Suprapubic skin (tissue), 4 donors: ENCODE measurements at regions not wholly inside any gene's neighbourhood (a gene's known extent, or its start where the extent isn't known, plus 50 kb on each side); places are given as distances from the start of the nearest gene placed in this dataset.

Experiments
- DNase-seq, 2 donors: peaks; one replicate each; pipeline ENCODE4 v3.0.0-alpha.2; 2019; ENCODE audit warnings: low spot score in 2 of 2
- H3K27ac ChIP-seq: fragments of 200-600 bp; sonication (generic); one replicate; pipeline ENCODE4 v1.5.1; 2019
- H3K27me3 ChIP-seq: fragments of 200-600 bp; sonication (generic); one replicate; pipeline ENCODE4 v1.5.1; 2019
- H3K36me3 ChIP-seq: fragments of 200-600 bp; sonication (generic); one replicate; pipeline ENCODE4 v1.5.1; 2019
- H3K4me1 ChIP-seq: fragments of 200-600 bp; sonication (generic); one replicate; pipeline ENCODE4 v1.5.1; 2019
- H3K4me3 ChIP-seq: fragments of 200-600 bp; sonication (generic); one replicate; pipeline ENCODE4 v1.5.1; 2019; ENCODE audit warnings: mild to moderate bottlenecking
- H3K9me3 ChIP-seq: fragments of 200-600 bp; sonication (generic); one replicate; pipeline ENCODE4 v1.5.1; 2019
- EP300 ChIP-seq: sonication (generic); formaldehyde crosslinking; IDR thresholded peaks from one replicate; pipeline ENCODE4 v1.6.1; 2017; ENCODE audit warnings: antibody characterized with exemption
- POLR2A ChIP-seq, 2 donors: fragments of 450-650 bp; IDR thresholded peaks; one replicate each; pipeline ENCODE4 v1.6.1; 2017; ENCODE audit warnings: antibody characterized with exemption in 2 of 2, mild to moderate bottlenecking in 2 of 2, moderate library complexity in 2 of 2
- POLR2AphosphoS5 ChIP-seq, 3 donors: sonication (generic); formaldehyde crosslinking; IDR thresholded peaks; one replicate each; pipeline ENCODE4 v1.6.1; 2017; ENCODE audit warnings: antibody characterized with exemption in 3 of 3
- WGBS: methylation state at CpG from one replicate; pipeline ENCODE4 v1.1.5; 2018; 5-methylcytosine and 5-hydroxymethylcytosine counted together
- TF ChIP-seq, protein P1 (sequence below), 2 donors: fragments of 200-600 bp in 1 of 2; fragments of 450-650 bp in 1 of 2; sonication (generic) in 1 of 2; IDR thresholded peaks; one replicate each; pipeline ENCODE4 v1.5.1; 2016 to 2019; ENCODE audit warnings: antibody characterized with exemption in 2 of 2, mild to moderate bottlenecking in 1 of 2, moderate library complexity in 1 of 2

DNA sequence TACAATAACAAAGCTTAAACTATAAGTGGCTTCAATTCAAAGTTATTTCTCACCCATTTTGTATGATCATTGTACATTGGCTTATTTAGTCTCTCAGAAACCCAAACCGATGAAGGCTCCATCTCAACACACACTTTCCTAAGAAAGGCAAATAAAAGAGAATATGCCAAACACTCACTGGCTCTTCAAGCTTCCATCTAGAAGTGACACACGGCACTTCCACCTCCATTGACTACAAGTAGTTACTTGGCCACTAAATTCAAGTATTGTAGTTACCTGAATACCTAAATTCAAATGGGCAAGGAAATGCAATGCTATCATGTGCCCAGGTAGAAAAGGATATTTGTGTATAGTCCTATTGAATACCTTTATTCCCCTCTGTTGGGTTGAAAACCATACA, 170.6 kb downstream of the OGFRL1 start:
- no peaks in the 10 kb centered on the region for H3K4me1 ChIP-seq
- H3K9me3 ChIP-seq, result no peaks in the 10 kb centered on the region
- H3K36me3 ChIP-seq, result no peaks in the 10 kb centered on the region
- no peak overlapping the region for H3K27ac ChIP-seq
- H3K4me3 ChIP-seq, result no peak overlapping the region
- no peak for DNase-seq
- TF ChIP-seq POLR2AphosphoS5 (IDR thresholded peaks at IDR 0.05) (no peak), EP300 (no peak), POLR2A (IDR thresholded peaks at IDR 0.05) (no peak)
- TF ChIP-seq, protein P1, sequence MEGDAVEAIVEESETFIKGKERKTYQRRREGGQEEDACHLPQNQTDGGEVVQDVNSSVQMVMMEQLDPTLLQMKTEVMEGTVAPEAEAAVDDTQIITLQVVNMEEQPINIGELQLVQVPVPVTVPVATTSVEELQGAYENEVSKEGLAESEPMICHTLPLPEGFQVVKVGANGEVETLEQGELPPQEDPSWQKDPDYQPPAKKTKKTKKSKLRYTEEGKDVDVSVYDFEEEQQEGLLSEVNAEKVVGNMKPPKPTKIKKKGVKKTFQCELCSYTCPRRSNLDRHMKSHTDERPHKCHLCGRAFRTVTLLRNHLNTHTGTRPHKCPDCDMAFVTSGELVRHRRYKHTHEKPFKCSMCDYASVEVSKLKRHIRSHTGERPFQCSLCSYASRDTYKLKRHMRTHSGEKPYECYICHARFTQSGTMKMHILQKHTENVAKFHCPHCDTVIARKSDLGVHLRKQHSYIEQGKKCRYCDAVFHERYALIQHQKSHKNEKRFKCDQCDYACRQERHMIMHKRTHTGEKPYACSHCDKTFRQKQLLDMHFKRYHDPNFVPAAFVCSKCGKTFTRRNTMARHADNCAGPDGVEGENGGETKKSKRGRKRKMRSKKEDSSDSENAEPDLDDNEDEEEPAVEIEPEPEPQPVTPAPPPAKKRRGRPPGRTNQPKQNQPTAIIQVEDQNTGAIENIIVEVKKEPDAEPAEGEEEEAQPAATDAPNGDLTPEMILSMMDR (IDR thresholded peaks at IDR 0.05), result no peak
- 94% methylated on average over 2 of the region's 2 CpGs for WGBS
- no peaks in the 10 kb centered on the region for H3K27me3 ChIP-seq

DNA sequence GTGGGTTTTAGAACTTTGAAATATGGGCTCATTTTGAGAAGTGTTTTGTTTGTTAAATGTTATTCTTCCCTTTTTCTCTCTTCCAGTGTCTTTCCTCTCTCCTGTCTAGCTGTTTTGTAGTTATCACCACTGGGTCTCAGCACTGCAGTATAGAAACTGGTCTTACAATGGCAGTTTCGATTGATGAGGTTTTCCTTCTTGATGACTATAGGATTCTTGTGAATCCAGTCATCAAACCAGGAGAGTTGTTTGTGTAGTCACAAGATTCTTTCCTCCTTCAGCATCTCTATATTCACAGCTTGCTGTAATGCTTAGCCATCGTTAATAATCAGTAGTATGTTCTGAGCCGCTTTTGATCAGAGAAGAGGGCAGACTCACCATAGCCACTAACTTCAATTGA, 172.3 kb downstream of the OGFRL1 start:
- TF ChIP-seq POLR2A (IDR thresholded peaks at IDR 0.05), result no peak
- TF ChIP-seq, protein P1 (IDR thresholded peaks at IDR 0.05), result no peak
- TF ChIP-seq EP300, result no peak
- TF ChIP-seq POLR2AphosphoS5 (IDR thresholded peaks at IDR 0.05), result no peak
- Histone ChIP-seq H3K27me3 (no peaks in the 10 kb centered on the region), H3K36me3 (no peaks in the 10 kb centered on the region), H3K9me3 (peaks cover 11% of the 10 kb centered on the region), H3K27ac (no peak overlapping the region), H3K4me1 (no peaks in the 10 kb centered on the region), H3K4me3 (no peak overlapping the region)
- no peak for DNase-seq
- WGBS, result 88% methylated on average over 3 of the region's 3 CpGs

DNA sequence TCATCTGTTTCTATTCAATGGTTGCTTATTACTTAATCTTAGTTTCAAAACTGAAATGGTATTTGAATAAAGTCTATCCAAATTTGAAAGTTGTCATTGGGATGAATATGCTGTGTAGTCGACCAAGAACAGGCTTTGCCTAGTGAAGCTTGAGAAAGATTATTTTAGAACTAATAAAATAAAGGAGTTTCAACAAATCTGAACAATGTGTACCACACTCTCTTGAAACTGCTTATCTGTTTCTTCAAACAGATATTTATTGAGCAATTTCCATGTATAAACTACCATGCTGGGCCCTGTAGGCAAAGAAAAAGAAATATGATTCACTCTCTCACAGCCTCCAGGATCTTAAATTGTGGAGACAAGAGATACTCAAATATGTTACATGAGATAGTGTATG, 174.4 kb downstream of the OGFRL1 start:
- no peak for TF ChIP-seq POLR2A (IDR thresholded peaks at IDR 0.05)
- TF ChIP-seq EP300, result no peak
- TF ChIP-seq POLR2AphosphoS5 (IDR thresholded peaks at IDR 0.05), result no peak
- TF ChIP-seq, protein P1 (IDR thresholded peaks at IDR 0.05), result no peak
- H3K9me3 ChIP-seq, result peaks cover 11% of the 10 kb centered on the region
- H3K36me3 ChIP-seq, result no peaks in the 10 kb centered on the region
- H3K27ac ChIP-seq, result no peak overlapping the region
- no peaks in the 10 kb centered on the region for H3K27me3 ChIP-seq
- WGBS, result 53% methylated on average over 1 of the region's 1 CpG
- no peaks in the 10 kb centered on the region for H3K4me1 ChIP-seq
- DNase-seq, result no peak
- no peak overlapping the region for H3K4me3 ChIP-seq

DNA sequence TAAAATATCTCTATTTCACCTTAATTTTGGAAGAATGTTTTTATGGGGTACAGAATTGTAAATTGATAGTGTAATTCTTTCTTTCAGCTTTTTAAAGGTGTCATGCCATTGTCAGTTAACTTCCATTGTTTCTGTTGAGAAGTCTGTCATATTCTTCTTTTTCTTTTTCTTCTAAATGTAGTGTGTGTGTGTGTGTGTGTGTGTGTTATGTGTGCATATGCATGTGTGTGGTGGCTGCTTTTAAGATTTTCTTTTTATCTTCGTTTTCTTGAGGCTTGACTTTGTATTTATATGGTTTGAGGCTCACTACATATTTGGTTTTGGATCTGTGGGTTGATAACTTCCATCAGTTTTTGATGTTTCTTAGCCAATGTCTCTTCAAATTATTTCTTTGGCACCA, 176.5 kb downstream of the OGFRL1 start:
- H3K9me3 ChIP-seq, result peaks cover 11% of the 10 kb centered on the region
- H3K4me1 ChIP-seq, result no peaks in the 10 kb centered on the region
- 40% methylated on average over 1 of the region's 1 CpG for WGBS
- no peaks in the 10 kb centered on the region for H3K36me3 ChIP-seq
- DNase-seq, result no peak
- H3K4me3 ChIP-seq, result no peak overlapping the region
- no peaks in the 10 kb centered on the region for H3K27me3 ChIP-seq
- H3K27ac ChIP-seq, result no peak overlapping the region
- TF ChIP-seq POLR2AphosphoS5 (IDR thresholded peaks at IDR 0.05), result no peak
- no peak for TF ChIP-seq EP300
- TF ChIP-seq, protein P1 (IDR thresholded peaks at IDR 0.05), result no peak
- TF ChIP-seq POLR2A (IDR thresholded peaks at IDR 0.05), result no peak

DNA sequence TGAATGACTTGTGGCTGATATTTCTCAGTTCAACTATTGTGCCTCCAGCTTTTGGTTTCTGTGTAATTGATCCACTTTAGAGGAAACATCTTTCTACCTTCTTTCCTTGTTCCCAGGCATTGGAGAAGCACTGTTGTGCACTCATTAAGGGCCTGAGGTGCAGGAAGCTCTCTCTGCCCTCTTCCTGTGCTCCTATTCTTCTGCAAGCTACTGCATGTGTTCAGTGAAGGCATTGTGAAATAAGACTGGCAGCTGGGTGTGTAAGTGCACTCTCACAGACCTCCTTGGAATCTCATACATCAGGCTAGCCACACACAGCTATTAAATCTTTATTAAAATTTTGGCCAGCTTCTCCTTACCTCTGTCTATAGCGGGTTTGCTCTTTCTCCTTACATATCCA, 177.8 kb downstream of the OGFRL1 start:
- Histone ChIP-seq H3K36me3 (no peaks in the 10 kb centered on the region), H3K9me3 (peaks cover 11% of the 10 kb centered on the region), H3K4me3 (no peak overlapping the region), H3K4me1 (no peaks in the 10 kb centered on the region), H3K27me3 (no peaks in the 10 kb centered on the region), H3K27ac (no peak overlapping the region)
- TF ChIP-seq, protein P1 (IDR thresholded peaks at IDR 0.05), result no peak
- TF ChIP-seq POLR2AphosphoS5 (IDR thresholded peaks at IDR 0.05) (no peak), EP300 (no peak), POLR2A (IDR thresholded peaks at IDR 0.05) (no peak)
- 82% methylated on average over 1 of the region's 1 CpG for WGBS
- DNase-seq, result no peak
